ENCODE measurements at regions not wholly inside any gene's neighbourhood (a gene's known extent, or its start where the extent isn't known, plus 50 kb on each side); places are given as distances from the start of the nearest gene placed in this dataset.

DNA sequence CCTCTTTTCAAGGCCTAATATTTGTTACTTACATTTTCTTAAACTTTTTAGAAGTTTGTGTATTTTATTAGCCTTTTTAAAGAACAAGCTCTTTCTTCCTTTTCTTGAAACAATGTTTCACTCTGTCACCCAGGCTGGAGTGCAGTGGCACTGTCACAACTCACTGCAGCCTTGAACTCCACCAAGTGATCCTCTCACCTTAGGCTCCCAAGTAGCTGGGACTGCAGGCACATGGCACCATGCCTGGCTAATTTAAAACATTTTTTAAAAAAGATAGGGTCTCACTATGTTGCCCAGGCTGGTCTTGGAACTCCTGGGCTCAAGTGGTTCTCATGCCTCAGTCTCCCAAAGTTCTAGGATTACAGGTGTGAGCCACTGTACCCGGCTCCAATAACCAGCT, 192.2 kb upstream of the SPRY2 start:
- Mint-ChIP-seq H3K27ac (no peak overlapping the region), H3K4me3 (no peak overlapping the region), H3K4me1 (no peaks in the 10 kb centered on the region), H3K27me3 (no peaks in the 10 kb centered on the region), H3K9me3 (ENCODE audit: insufficient read depth) (peaks cover 7% of the 10 kb centered on the region)
- POLR2A ChIA-PET: no interaction called here
- intact Hi-C loops (cut with micrococcal nuclease): no loop called here
- no peaks in the 10 kb centered on the region for H4K20me1 ChIP-seq (ENCODE audit: control insufficient read depth, insufficient read depth, low read length, poor library complexity, severe bottlenecking)
- no peak overlapping the region for H3K4me2 ChIP-seq (replicated peaks; ENCODE audit: low read depth, low read length, poor library complexity, severe bottlenecking)
- H2AFZ ChIP-seq (ENCODE audit: insufficient read depth, low read depth, low read length, poor library complexity, severe bottlenecking): no peak overlapping the region
- no peaks in the 10 kb centered on the region for H3K9me3 ChIP-seq (ENCODE audit: control extremely low read depth in 1 of 3, control insufficient read depth in 2 of 3, insufficient read depth in 1 of 3, low read length in 2 of 3)
- H3K4me3 ChIP-seq (ENCODE audit: control extremely low read depth in 1 of 5, extremely low read depth in 1 of 5, insufficient read depth in 1 of 5, low read depth in 2 of 5, low read length in 4 of 5): no peak overlapping the region
- no peaks in the 10 kb centered on the region for H3K27me3 ChIP-seq (replicated peaks in 1 of 4; ENCODE audit: control extremely low read depth in 1 of 4, control insufficient read depth in 3 of 4, insufficient read depth in 4 of 4, low read length in 3 of 4)
- ATAC-seq (ENCODE audit: low read depth): no peak
- H3K79me2 ChIP-seq (ENCODE audit: control insufficient read depth, insufficient read depth, low read length): no peaks in the 10 kb centered on the region
- no CpG with 5 or more reads among the region's 1 CpG for WGBS (ENCODE audit: insufficient coverage)
- CTCF ChIA-PET: no interaction called here
- no peak for DNase-seq
- H3K4me1 ChIP-seq (ENCODE audit: control insufficient read depth in 2 of 2, insufficient read depth in 2 of 2, low read length in 2 of 2): no peaks in the 10 kb centered on the region
- no peak overlapping the region for H3K27ac ChIP-seq (ENCODE audit: low read length in 2 of 2)
- TF ChIP-seq EZH2 (IDR thresholded peaks at IDR 0.05; ENCODE audit: borderline replicate concordance, insufficient read depth, low read depth, low read length, poor library complexity, severe bottlenecking): no peak
- TF ChIP-seq, protein P1, sequence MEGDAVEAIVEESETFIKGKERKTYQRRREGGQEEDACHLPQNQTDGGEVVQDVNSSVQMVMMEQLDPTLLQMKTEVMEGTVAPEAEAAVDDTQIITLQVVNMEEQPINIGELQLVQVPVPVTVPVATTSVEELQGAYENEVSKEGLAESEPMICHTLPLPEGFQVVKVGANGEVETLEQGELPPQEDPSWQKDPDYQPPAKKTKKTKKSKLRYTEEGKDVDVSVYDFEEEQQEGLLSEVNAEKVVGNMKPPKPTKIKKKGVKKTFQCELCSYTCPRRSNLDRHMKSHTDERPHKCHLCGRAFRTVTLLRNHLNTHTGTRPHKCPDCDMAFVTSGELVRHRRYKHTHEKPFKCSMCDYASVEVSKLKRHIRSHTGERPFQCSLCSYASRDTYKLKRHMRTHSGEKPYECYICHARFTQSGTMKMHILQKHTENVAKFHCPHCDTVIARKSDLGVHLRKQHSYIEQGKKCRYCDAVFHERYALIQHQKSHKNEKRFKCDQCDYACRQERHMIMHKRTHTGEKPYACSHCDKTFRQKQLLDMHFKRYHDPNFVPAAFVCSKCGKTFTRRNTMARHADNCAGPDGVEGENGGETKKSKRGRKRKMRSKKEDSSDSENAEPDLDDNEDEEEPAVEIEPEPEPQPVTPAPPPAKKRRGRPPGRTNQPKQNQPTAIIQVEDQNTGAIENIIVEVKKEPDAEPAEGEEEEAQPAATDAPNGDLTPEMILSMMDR (IDR thresholded peaks at IDR 0.05): no peak
- no peaks in the 10 kb centered on the region for H3K36me3 ChIP-seq (replicated peaks in 1 of 2; ENCODE audit: control extremely low read depth in 1 of 2, control insufficient read depth in 1 of 2, extremely low read depth in 1 of 2, insufficient read depth in 2 of 2, low read length in 1 of 2)
- H3K9ac ChIP-seq (ENCODE audit: low read length): no peak overlapping the region

DNA sequence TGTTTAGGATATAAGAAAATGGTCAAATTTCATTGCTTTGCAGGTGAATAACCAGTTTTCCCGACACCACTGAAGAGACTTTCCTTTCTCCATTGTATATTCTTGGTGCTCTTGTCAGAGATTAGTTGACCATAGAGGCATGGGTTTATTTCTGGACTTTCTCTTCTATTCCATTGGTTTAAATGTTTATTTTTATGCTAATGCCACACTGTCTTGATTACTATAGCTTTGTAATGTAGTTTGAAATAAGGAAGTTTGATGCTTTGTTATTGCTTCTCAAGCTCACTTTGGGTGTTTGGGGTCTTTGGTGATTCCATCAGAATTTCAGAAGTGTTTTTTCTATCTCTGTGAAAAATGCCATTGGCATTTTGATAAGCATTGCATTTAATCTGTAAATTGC, 190.0 kb upstream of the SPRY2 start:
- no peak overlapping the region for H3K27ac ChIP-seq (ENCODE audit: low read length in 2 of 2)
- H3K79me2 ChIP-seq (ENCODE audit: control insufficient read depth, insufficient read depth, low read length): no peaks in the 10 kb centered on the region
- H2AFZ ChIP-seq (ENCODE audit: insufficient read depth, low read depth, low read length, poor library complexity, severe bottlenecking): no peak overlapping the region
- no peaks in the 10 kb centered on the region for H3K9me3 ChIP-seq (ENCODE audit: control extremely low read depth in 1 of 3, control insufficient read depth in 2 of 3, insufficient read depth in 1 of 3, low read length in 2 of 3)
- TF ChIP-seq EZH2 (IDR thresholded peaks at IDR 0.05; ENCODE audit: borderline replicate concordance, insufficient read depth, low read depth, low read length, poor library complexity, severe bottlenecking): no peak
- DNase-seq (no peak), ATAC-seq (ENCODE audit: low read depth) (no peak)
- Mint-ChIP-seq H3K27ac (no peak overlapping the region), H3K27me3 (no peaks in the 10 kb centered on the region), H3K4me1 (no peaks in the 10 kb centered on the region), H3K4me3 (no peak overlapping the region), H3K9me3 (ENCODE audit: insufficient read depth) (peaks cover 5% of the 10 kb centered on the region)
- ChIA-PET CTCF (no interaction called here), POLR2A (no interaction called here)
- no peaks in the 10 kb centered on the region for H4K20me1 ChIP-seq (ENCODE audit: control insufficient read depth, insufficient read depth, low read length, poor library complexity, severe bottlenecking)
- WGBS (ENCODE audit: insufficient coverage): no CpG with 5 or more reads among the region's 1 CpG
- no peak overlapping the region for H3K4me3 ChIP-seq (ENCODE audit: control extremely low read depth in 1 of 5, extremely low read depth in 1 of 5, insufficient read depth in 1 of 5, low read depth in 2 of 5, low read length in 4 of 5)
- H3K36me3 ChIP-seq (replicated peaks in 1 of 2; ENCODE audit: control extremely low read depth in 1 of 2, control insufficient read depth in 1 of 2, extremely low read depth in 1 of 2, insufficient read depth in 2 of 2, low read length in 1 of 2): no peaks in the 10 kb centered on the region
- H3K4me1 ChIP-seq (ENCODE audit: control insufficient read depth in 2 of 2, insufficient read depth in 2 of 2, low read length in 2 of 2): no peaks in the 10 kb centered on the region
- no peak overlapping the region for H3K4me2 ChIP-seq (replicated peaks; ENCODE audit: low read depth, low read length, poor library complexity, severe bottlenecking)
- H3K9ac ChIP-seq (ENCODE audit: low read length): no peak overlapping the region
- intact Hi-C loops (cut with micrococcal nuclease): no loop called here
- no peaks in the 10 kb centered on the region for H3K27me3 ChIP-seq (replicated peaks in 1 of 4; ENCODE audit: control extremely low read depth in 1 of 4, control insufficient read depth in 3 of 4, insufficient read depth in 4 of 4, low read length in 3 of 4)
